IMR-90 (cell line): ENCODE measurements at regions not wholly inside any gene's neighbourhood (a gene's known extent, or its start where the extent isn't known, plus 50 kb on each side); places are given as distances from the start of the nearest gene placed in this dataset.
"Not testable (repeated sequence)": the region's sequence is repeated elsewhere in the genome, so short reads cannot be mapped to it uniquely, and the experiment has no call there.

Experiments
- ATAC-seq: fragments of 200-7000 bp; cut with Tn5 transposase; 2 replicates; pipeline ENCODE4 v1.9.1; 2020; ENCODE audit warnings: low read depth, mild to moderate bottlenecking, moderate library complexity
- BruUV-seq: library from RNA; stranded (reverse); fragments of 400-500 nt; replicated peaks from 2 replicates; lab custom pipeline; 2021; lab: Mats Ljungman, UMichigan
- CTCF ChIA-PET: fragments of 300-600 bp; formaldehyde crosslinking; extraction: SDS; loops from one replicate; lab custom pipeline; 2021; ENCODE audit warnings: antibody characterized with exemption; lab: Yijun Ruan, JAX
- POLR2A ChIA-PET: fragments of 300-600 bp; sonication (Branson Sonifier 250); formaldehyde crosslinking; loops from one replicate; lab custom pipeline; 2022; ENCODE audit warnings: antibody characterized with exemption; ENCODE audit not compliant: unreplicated experiment; lab: Charles Lee
- DNase-seq: peaks from one replicate; pipeline ENCODE4 v3.0.0; 2013
- H2AFZ ChIP-seq: replicated peaks from 2 replicates; pipeline ENCODE3; 2013; ENCODE audit warnings: low read length, mild to moderate bottlenecking; ENCODE audit not compliant: poor library complexity
- H2AK5ac ChIP-seq: 2 replicates; pipeline ENCODE4 v1.6.1; 2013; ENCODE audit warnings: low read depth, low read length, inconsistent platforms
- H2AK9ac ChIP-seq: replicated peaks from 2 replicates; pipeline ENCODE3; 2013; ENCODE audit warnings: mild to moderate bottlenecking, low read depth, low read length, moderate library complexity; ENCODE audit not compliant: poor library complexity
- H2BK120ac ChIP-seq: 2 replicates; pipeline ENCODE4 v1.6.1; 2013; ENCODE audit warnings: low read depth, low read length, inconsistent platforms
- H2BK15ac ChIP-seq: 3 replicates; pipeline ENCODE4 v1.6.1; 2013; ENCODE audit warnings: low read depth, low read length, inconsistent platforms
- H2BK20ac ChIP-seq: 2 replicates; pipeline ENCODE4 v1.6.1; 2013; ENCODE audit warnings: low read depth, mild to moderate bottlenecking, inconsistent platforms, low read length, moderate library complexity
- H2BK5ac ChIP-seq: 2 replicates; pipeline ENCODE4 v1.6.1; 2013; ENCODE audit warnings: mild to moderate bottlenecking, low read depth, low read length, inconsistent platforms; ENCODE audit not compliant: poor library complexity, severe bottlenecking
- H3K14ac ChIP-seq: replicated peaks from 2 replicates; pipeline ENCODE4 v1.6.1; 2013; ENCODE audit warnings: low read depth, low read length, inconsistent platforms
- H3K18ac ChIP-seq: 2 replicates; pipeline ENCODE4 v1.6.1; 2013; ENCODE audit warnings: low read depth, low read length, control low read depth
- H3K23ac ChIP-seq: 2 replicates; pipeline ENCODE4 v1.6.1; 2013; ENCODE audit warnings: low read depth, low read length, inconsistent platforms
- H3K27ac ChIP-seq: 2 replicates; pipeline ENCODE4 v1.5.1; 2013; ENCODE audit warnings: mild to moderate bottlenecking, control low read depth, low read length; ENCODE audit not compliant: insufficient read depth
- H3K27me3 ChIP-seq: 2 replicates; pipeline ENCODE4 v1.6.1; 2013; ENCODE audit warnings: low read length; ENCODE audit not compliant: control insufficient read depth, insufficient read depth
- H3K36me3 ChIP-seq: 2 replicates; pipeline ENCODE4 v1.6.1; 2013; ENCODE audit warnings: low read length, mixed read lengths; ENCODE audit not compliant: control insufficient read depth, insufficient read depth
- H3K4ac ChIP-seq: 2 replicates; pipeline ENCODE4 v1.6.1; 2013; ENCODE audit warnings: low read depth, low read length, inconsistent platforms
- H3K4me1 ChIP-seq: 2 replicates; pipeline ENCODE4 v1.6.1; 2013; ENCODE audit warnings: low read length, mixed read lengths; ENCODE audit not compliant: control insufficient read depth, insufficient read depth
- H3K4me2 ChIP-seq: 2 replicates; pipeline ENCODE4 v1.6.1; 2013; ENCODE audit warnings: low read depth, mild to moderate bottlenecking, control low read depth, low read length, moderate library complexity
- H3K4me3 ChIP-seq: 2 replicates; pipeline ENCODE4 v1.5.1; 2013; ENCODE audit warnings: low read depth, mild to moderate bottlenecking, control low read depth, low read length, moderate library complexity; ENCODE audit not compliant: insufficient read depth
- H3K56ac ChIP-seq: 2 replicates; pipeline ENCODE4 v1.6.1; 2013; ENCODE audit warnings: low read length, inconsistent platforms; ENCODE audit not compliant: insufficient read depth; ENCODE audit errors: extremely low read depth
- H3K79me1 ChIP-seq, 2 experiments: 2 replicates each; pipeline ENCODE4 v1.6.1; 2013; ENCODE audit warnings: low read length in 2 of 2, inconsistent platforms in 1 of 2, low read depth in 1 of 2
- H3K9ac ChIP-seq: 2 replicates; pipeline ENCODE4 v1.6.1; 2013; ENCODE audit warnings: low read depth, low read length, control low read depth
- H3K9me1 ChIP-seq: 2 replicates; pipeline ENCODE4 v1.6.1; 2013; ENCODE audit warnings: low read length, inconsistent platforms; ENCODE audit not compliant: insufficient read depth
- H3K9me3 ChIP-seq: 2 replicates; pipeline ENCODE4 v1.6.1; 2013; ENCODE audit warnings: low read length; ENCODE audit not compliant: control insufficient read depth, insufficient read depth
- H4K20me1 ChIP-seq: 2 replicates; pipeline ENCODE4 v1.6.1; 2013; ENCODE audit warnings: low read length, inconsistent platforms; ENCODE audit not compliant: insufficient read depth
- H4K5ac ChIP-seq: 2 replicates; pipeline ENCODE4 v1.6.1; 2013; ENCODE audit warnings: mild to moderate bottlenecking, low read depth, low read length, control low read depth
- H4K8ac ChIP-seq, 2 experiments: 2 replicates each; pipeline ENCODE4 v1.6.1; 2013; ENCODE audit warnings: low read depth in 2 of 2, low read length in 2 of 2, control low read depth in 1 of 2, inconsistent platforms in 1 of 2
- H4K91ac ChIP-seq: 2 replicates; pipeline ENCODE4 v1.6.1; 2013; ENCODE audit warnings: low read depth, low read length, inconsistent platforms; ENCODE audit not compliant: insufficient read depth
- WGBS, 2 experiments: methylation state at CpG; one replicate each; pipeline versions ENCODE4 v1.1.5 to v1.1.7; 2013; ENCODE audit warnings: missing lambda C conversion rate in 2 of 2; ENCODE audit not compliant: insufficient read length in 1 of 2; ENCODE audit errors: extremely low coverage in 2 of 2; 5-methylcytosine and 5-hydroxymethylcytosine counted together
- dilution Hi-C: fragments of 300-500 bp; cut with HindIII; formaldehyde crosslinking; loops from one replicate; pipeline ENCODE4 v1.14.3; 2018; ENCODE audit warnings: low sequenced_read_pairs; ENCODE audit not compliant: unreplicated experiment
- in situ Hi-C: fragments of 300-500 bp; cut with MboI; formaldehyde crosslinking; loops from 3 replicates; pipeline ENCODE4 v1.14.3; 2019; ENCODE audit warnings: low sequenced_read_pairs, inconsistent platforms, mixed read lengths
- intact Hi-C: fragments of 100-400 bp; cut with micrococcal nuclease; formaldehyde crosslinking; loops from 2 replicates; pipeline ENCODE4 v1.10.0; 2022

DNA sequence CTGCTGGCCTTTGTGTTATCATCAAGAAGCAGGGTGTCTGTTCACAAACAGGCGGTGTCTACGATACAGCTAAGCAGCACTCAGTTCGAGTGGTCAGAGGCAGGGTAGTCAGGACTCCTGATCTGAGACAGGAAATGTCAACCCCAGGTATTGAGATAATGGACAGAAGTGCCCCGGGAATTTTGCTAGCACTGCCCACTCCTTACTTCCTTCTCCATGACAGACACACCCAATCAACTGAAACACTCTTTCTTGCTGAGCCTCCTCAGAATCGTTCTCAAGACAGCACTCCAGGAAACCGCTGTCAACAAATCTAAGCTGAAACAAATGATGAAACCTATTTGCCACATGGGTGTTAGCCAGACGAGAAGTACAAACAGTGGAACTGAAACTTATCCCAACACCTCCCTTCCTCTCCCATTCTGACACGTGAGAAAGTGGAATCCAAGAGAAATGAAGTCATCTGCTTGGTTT lies 109.3 kb downstream of the GTF2IRD2B start:
- H2BK20ac ChIP-seq, H2AK9ac ChIP-seq, POLR2A ChIA-PET, BruUV-seq, H3K4ac ChIP-seq, H2BK15ac ChIP-seq, H4K8ac ChIP-seq, H3K23ac ChIP-seq, H3K9me1 ChIP-seq, H4K20me1 ChIP-seq, H4K5ac ChIP-seq, CTCF ChIA-PET, H3K79me1 ChIP-seq, H2AFZ ChIP-seq, H3K4me3 ChIP-seq, H3K18ac ChIP-seq, H2AK5ac ChIP-seq, H2BK120ac ChIP-seq, DNase-seq, H3K27ac ChIP-seq, dilution Hi-C loops, in situ Hi-C loops, H3K36me3 ChIP-seq, H3K14ac ChIP-seq, H3K9me3 ChIP-seq, H3K4me1 ChIP-seq, H2BK5ac ChIP-seq, H3K4me2 ChIP-seq, H4K91ac ChIP-seq, H3K9ac ChIP-seq, H3K56ac ChIP-seq, intact Hi-C loops, H3K27me3 ChIP-seq: not testable (repeated sequence)
- peak; percentile 78 for ATAC-seq
- WGBS, 2 experiments: no CpG with 5 or more reads among the region's 8 CpGs

- H4K91ac ChIP-seq, H2BK120ac ChIP-seq, H2BK5ac ChIP-seq, H2BK15ac ChIP-seq, H3K79me1 ChIP-seq, H3K4ac ChIP-seq, H3K4me2 ChIP-seq, H3K4me1 ChIP-seq, H4K8ac ChIP-seq, BruUV-seq, H3K4me3 ChIP-seq, CTCF ChIA-PET, POLR2A ChIA-PET, intact Hi-C loops, H3K27me3 ChIP-seq, H3K27ac ChIP-seq, H3K56ac ChIP-seq, H2AK9ac ChIP-seq, H3K23ac ChIP-seq, ATAC-seq, H2AK5ac ChIP-seq, H4K20me1 ChIP-seq, H3K36me3 ChIP-seq, H2AFZ ChIP-seq, DNase-seq, H3K9ac ChIP-seq, H3K9me3 ChIP-seq, in situ Hi-C loops, dilution Hi-C loops, H4K5ac ChIP-seq, H3K14ac ChIP-seq, H3K9me1 ChIP-seq, H3K18ac ChIP-seq, H2BK20ac ChIP-seq: not testable (repeated sequence)
- WGBS, 2 experiments: no CpG with 5 or more reads among the region's 14 CpGs
Observed at GRCh38 chr7:75205367-75206085, 113.1 kb downstream of the GTF2IRD2B start.
